ENCODE measurements at regions not wholly inside any gene's neighbourhood (a gene's known extent, or its start where the extent isn't known, plus 50 kb on each side); places are given as distances from the start of the nearest gene placed in this dataset.

DNA sequence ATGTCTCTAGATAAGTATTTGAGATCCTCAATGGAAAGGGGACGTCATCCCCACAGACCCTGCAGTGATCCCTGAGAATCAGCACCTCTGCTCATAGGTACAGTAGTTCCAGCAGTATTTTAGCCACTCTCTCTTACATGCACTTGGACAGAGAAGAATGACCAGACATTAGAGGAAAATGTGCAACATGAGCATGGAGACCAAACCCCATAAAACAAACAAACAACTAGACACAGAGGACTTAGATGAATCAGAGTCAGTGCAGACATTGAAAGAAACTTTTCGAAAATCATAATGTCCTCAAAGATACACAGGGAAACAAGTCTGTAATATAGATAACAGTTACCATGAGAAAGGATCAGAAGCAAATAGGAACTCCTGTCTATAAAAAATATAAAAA lies 108.2 kb downstream of the LYPLAL1 start:
- Mint-ChIP-seq H3K36me3 (ENCODE audit: low read depth) (no peaks in the 10 kb centered on the region), H3K27ac (no peak overlapping the region), H3K4me3 (no peak overlapping the region), H3K9me3 (ENCODE audit: insufficient read depth) (no peaks in the 10 kb centered on the region), H3K4me1 (ENCODE audit: low read depth) (no peaks in the 10 kb centered on the region), H3K27me3 (ENCODE audit: low read depth) (no peaks in the 10 kb centered on the region)
- POLR2A ChIA-PET: no interaction called here
- DNase-seq: no peak
- no peak for ATAC-seq
- CTCF ChIA-PET: no interaction called here

DNA sequence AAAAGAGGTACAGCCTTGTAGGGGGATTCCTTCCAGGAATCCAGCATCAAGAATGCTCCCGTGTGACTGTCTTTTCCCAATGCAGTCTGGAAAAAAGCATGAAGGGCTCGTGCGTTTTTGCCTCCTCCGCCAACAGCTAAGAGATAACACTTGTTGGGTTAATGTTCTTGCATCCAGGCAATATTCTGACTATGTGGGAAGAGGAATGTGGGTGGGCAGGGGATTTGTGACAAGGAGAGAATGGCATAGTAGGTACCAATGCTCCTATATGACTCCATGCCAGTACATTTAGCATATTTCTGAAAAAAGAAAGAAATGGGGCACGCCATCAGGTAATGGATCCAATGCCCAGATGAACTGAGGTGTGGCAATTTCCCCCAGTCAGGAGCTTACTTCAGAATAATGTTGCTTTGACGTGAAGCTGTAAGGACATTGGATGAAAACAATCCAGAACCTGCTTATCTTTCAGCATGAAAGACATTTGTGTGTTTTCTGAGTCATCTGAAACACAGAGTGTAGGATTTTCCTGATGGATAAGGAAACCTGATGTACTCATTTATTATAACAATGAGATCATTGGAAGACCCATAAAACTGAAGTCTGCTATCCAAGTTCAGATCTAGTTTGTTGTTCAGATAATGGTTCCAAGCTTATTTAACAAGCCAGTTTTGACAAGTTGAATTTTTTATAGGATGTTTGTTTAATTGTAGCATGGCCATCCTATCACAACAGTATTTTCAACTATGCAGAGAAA lies 105.5 kb downstream of the LYPLAL1 start:
- POLR2A ChIA-PET: no interaction called here
- DNase-seq (no peak), ATAC-seq (no peak)
- H3K4me1 Mint-ChIP-seq (ENCODE audit: low read depth): no peaks in the 10 kb centered on the region
- no peaks in the 10 kb centered on the region for H3K36me3 Mint-ChIP-seq (ENCODE audit: low read depth)
- H3K27ac Mint-ChIP-seq: no peak overlapping the region
- no peaks in the 10 kb centered on the region for H3K27me3 Mint-ChIP-seq (ENCODE audit: low read depth)
- no peak overlapping the region for H3K4me3 Mint-ChIP-seq
- CTCF ChIA-PET: no interaction called here
- H3K9me3 Mint-ChIP-seq (ENCODE audit: insufficient read depth): no peaks in the 10 kb centered on the region

GRCh38 chr1:219278288-219278687 lies 104.6 kb downstream of the LYPLAL1 start:
- ChIA-PET POLR2A (no interaction called here), CTCF (no interaction called here)
- Mint-ChIP-seq H3K27me3 (ENCODE audit: low read depth) (no peaks in the 10 kb centered on the region), H3K4me1 (ENCODE audit: low read depth) (no peaks in the 10 kb centered on the region), H3K4me3 (no peak overlapping the region), H3K27ac (no peak overlapping the region), H3K9me3 (ENCODE audit: insufficient read depth) (no peaks in the 10 kb centered on the region), H3K36me3 (ENCODE audit: low read depth) (no peaks in the 10 kb centered on the region)
- ATAC-seq (no peak), DNase-seq (no peak)

DNA sequence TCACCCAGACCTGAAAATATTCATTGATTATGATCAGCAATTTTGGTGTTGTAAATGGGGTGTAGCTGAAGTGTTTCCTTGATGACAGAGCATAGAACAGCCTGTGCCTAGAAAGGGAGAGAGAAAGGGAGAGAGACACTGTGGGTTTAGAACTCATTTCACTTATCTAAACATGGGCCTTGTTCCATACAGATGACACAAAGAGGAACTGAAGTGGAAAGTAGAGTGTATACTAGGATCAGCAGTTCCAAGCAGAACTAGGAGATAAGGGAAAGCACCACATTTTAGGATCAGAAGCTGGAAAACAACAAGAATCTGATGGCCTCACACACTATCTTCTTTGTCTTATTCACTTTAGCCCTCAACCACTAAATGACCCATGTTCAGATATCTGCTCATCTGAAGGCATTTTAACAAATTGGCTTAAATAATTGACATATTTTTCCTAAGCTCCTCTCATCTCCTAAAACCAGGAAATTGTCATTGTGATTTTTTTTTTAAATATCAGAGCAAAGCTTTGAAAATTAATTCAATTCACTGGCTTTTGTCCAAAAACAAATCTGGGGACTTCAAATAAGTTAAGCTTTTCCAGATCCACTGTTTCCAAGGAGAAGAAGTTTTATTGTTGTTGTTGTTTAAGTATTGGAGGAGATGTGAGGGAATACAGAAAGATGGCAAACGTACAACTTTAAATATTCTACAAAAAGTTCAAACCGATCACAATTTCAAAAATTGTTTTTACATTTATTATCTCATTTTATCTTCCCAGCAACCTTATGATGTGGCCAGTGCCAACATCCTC lies 103.8 kb downstream of the LYPLAL1 start:
- POLR2A ChIA-PET: no interaction called here
- no peaks in the 10 kb centered on the region for H3K36me3 Mint-ChIP-seq (ENCODE audit: low read depth)

DNA sequence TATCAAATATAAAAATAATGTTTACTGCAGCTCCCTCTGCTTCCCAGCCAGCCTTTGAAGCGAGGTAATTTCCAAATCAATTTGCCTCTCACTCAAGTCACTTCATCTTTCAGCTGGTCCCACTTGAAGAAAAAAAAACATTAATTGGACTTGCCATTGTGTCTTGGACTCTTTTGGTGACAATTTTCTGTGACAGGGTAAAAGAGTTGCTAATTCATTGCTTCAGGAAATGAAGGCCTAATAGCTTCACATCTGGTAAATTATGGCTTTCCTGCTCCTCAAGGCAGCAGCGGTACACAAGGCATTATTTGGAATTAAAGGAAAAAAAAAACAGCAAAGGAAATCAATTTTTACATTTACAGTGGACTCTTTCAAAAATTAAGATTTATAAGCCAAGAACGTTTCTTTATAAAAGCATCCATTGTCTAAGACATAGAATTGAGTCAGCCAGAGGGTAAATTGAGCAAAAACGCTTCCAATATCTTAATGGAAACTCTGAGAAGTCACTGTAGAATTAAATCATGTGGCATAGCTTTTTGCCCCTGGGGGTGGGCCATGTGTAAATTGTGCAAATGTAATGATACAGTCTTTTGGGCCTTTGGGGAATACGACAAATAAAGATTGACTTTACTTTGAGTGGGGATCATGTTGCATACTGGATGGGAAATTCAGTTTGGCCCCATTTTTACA lies 102.5 kb downstream of the LYPLAL1 start:
- CTCF ChIA-PET: no interaction called here
- no peaks in the 10 kb centered on the region for H3K4me1 Mint-ChIP-seq (ENCODE audit: low read depth)

More for the DNA sequence above, 103.8 kb downstream of the LYPLAL1 start:
- no peak for DNase-seq
- Mint-ChIP-seq H3K27ac (no peak overlapping the region), H3K9me3 (ENCODE audit: insufficient read depth) (no peaks in the 10 kb centered on the region), H3K4me1 (ENCODE audit: low read depth) (no peaks in the 10 kb centered on the region), H3K4me3 (no peak overlapping the region), H3K27me3 (ENCODE audit: low read depth) (no peaks in the 10 kb centered on the region)
- CTCF ChIA-PET: no interaction called here
- no peak for ATAC-seq

GRCh38 chr1:219273088-219273686 lies 99.5 kb downstream of the LYPLAL1 start:
- DNase-seq (no peak), ATAC-seq (no peak)
- H3K27me3 Mint-ChIP-seq (ENCODE audit: low read depth): no peaks in the 10 kb centered on the region
- H3K4me3 Mint-ChIP-seq: no peak overlapping the region
- H3K9me3 Mint-ChIP-seq (ENCODE audit: insufficient read depth): no peaks in the 10 kb centered on the region
- H3K4me1 Mint-ChIP-seq (ENCODE audit: low read depth): no peaks in the 10 kb centered on the region
- H3K36me3 Mint-ChIP-seq (ENCODE audit: low read depth): no peaks in the 10 kb centered on the region
- ChIA-PET POLR2A (no interaction called here), CTCF (no interaction called here)
- no peak overlapping the region for H3K27ac Mint-ChIP-seq

More for the DNA sequence above, 102.5 kb downstream of the LYPLAL1 start:
- Mint-ChIP-seq H3K36me3 (ENCODE audit: low read depth) (no peaks in the 10 kb centered on the region), H3K4me3 (no peak overlapping the region), H3K27me3 (ENCODE audit: low read depth) (no peaks in the 10 kb centered on the region), H3K9me3 (ENCODE audit: insufficient read depth) (no peaks in the 10 kb centered on the region), H3K27ac (no peak overlapping the region)
- DNase-seq (no peak), ATAC-seq (no peak)
- POLR2A ChIA-PET: no interaction called here

DNA sequence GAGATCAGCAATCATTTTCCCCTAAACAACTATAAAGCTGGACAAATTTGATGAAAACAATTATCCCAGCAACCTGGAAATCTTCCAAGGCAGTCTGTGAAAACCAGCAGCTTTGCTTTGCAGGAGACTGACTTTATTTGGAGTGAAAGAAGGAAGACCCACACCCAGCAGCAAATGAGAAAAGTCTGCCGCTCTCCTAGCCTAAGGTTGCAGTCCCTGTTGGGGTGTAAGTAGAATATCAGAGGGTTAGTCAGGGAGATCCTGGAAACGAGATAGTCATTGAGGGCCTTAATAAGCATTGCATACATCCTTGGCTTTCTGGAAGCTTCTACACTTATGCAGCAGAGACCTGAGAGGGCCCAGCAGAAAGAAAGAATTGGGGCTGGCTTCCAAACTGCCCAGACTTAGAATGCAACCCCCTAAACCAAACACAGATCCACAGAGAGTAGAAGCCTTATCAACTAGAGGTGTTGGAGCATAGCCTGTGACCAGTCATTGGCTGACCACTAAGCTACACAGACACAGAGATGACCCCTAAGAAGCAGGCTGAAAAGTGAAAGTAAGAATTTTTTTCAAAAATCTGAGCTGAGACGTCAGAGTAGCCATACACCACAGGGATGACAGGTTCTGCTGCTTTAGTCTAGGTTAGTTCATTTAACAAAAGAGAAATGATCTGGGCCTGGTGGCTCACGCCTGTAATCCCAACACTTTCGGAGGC lies 98.3 kb downstream of the LYPLAL1 start:
- H3K27ac Mint-ChIP-seq: no peak overlapping the region
- no peaks in the 10 kb centered on the region for H3K36me3 Mint-ChIP-seq (ENCODE audit: low read depth)
- H3K27me3 Mint-ChIP-seq (ENCODE audit: low read depth): no peaks in the 10 kb centered on the region
- H3K9me3 Mint-ChIP-seq (ENCODE audit: insufficient read depth): no peaks in the 10 kb centered on the region
- no peak for ATAC-seq
- H3K4me3 Mint-ChIP-seq: no peak overlapping the region
- no peak for DNase-seq
- CTCF ChIA-PET: no interaction called here
- H3K4me1 Mint-ChIP-seq (ENCODE audit: low read depth): no peaks in the 10 kb centered on the region
- POLR2A ChIA-PET: no interaction called here

DNA sequence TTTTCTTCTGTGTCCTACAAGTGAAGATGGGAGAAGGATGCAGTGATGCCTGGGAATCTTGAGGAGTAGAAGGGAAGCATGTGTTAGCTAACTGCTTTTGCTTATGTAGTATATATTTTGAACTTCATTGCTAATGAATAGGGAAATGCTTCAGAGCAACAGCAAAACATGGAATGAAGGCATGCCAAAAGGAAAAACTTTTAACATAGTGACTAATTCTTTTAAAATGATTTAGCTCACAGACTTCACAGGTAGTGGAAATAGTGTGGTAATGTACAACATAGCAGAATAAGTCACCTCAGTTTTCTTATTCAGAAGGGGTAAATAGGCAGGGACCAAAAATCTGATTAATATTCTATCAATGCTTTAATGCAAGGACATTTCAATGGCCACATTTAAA lies 95.5 kb downstream of the LYPLAL1 start:
- CTCF ChIA-PET: no interaction called here
- Mint-ChIP-seq H3K9me3 (ENCODE audit: insufficient read depth) (no peaks in the 10 kb centered on the region), H3K27ac (no peak overlapping the region), H3K36me3 (ENCODE audit: low read depth) (no peaks in the 10 kb centered on the region), H3K27me3 (ENCODE audit: low read depth) (no peaks in the 10 kb centered on the region), H3K4me1 (ENCODE audit: low read depth) (no peaks in the 10 kb centered on the region), H3K4me3 (no peak overlapping the region)
- no peak for DNase-seq
- ATAC-seq: no peak
- POLR2A ChIA-PET: no interaction called here

DNA sequence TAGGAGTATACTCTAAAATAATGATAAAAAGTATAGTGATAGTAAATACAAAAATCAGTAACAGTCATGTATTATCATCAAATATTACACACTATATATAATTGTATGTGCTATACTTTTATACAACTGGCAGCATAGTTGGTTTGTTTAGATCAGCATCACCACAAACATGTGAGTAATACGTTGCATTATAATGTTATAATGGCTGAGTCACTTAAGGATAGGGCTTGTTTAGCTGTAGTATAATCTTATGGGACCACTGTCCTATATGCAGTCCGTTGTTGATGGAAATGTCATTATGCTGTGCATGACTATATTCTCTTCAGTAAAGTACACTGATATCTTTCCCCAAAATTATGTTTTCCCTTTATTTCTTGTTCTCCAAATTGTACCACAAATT lies 92.8 kb downstream of the LYPLAL1 start:
- DNase-seq (no peak), ATAC-seq (no peak)
- POLR2A ChIA-PET: no interaction called here
- no peaks in the 10 kb centered on the region for H3K36me3 Mint-ChIP-seq (ENCODE audit: low read depth)
- no peak overlapping the region for H3K27ac Mint-ChIP-seq
- CTCF ChIA-PET: no interaction called here
- H3K4me1 Mint-ChIP-seq (ENCODE audit: low read depth): no peaks in the 10 kb centered on the region
- H3K4me3 Mint-ChIP-seq: no peak overlapping the region
- no peaks in the 10 kb centered on the region for H3K27me3 Mint-ChIP-seq (ENCODE audit: low read depth)
- no peaks in the 10 kb centered on the region for H3K9me3 Mint-ChIP-seq (ENCODE audit: insufficient read depth)

GRCh38 chr1:219265026-219265515 lies 91.4 kb downstream of the LYPLAL1 start:
- Mint-ChIP-seq H3K9me3 (ENCODE audit: insufficient read depth) (no peaks in the 10 kb centered on the region), H3K4me1 (ENCODE audit: low read depth) (no peaks in the 10 kb centered on the region), H3K27me3 (ENCODE audit: low read depth) (no peaks in the 10 kb centered on the region), H3K36me3 (ENCODE audit: low read depth) (no peaks in the 10 kb centered on the region), H3K27ac (no peak overlapping the region), H3K4me3 (no peak overlapping the region)
- DNase-seq: no peak
- ChIA-PET CTCF (no interaction called here), POLR2A (no interaction called here)
- ATAC-seq: no peak

DNA sequence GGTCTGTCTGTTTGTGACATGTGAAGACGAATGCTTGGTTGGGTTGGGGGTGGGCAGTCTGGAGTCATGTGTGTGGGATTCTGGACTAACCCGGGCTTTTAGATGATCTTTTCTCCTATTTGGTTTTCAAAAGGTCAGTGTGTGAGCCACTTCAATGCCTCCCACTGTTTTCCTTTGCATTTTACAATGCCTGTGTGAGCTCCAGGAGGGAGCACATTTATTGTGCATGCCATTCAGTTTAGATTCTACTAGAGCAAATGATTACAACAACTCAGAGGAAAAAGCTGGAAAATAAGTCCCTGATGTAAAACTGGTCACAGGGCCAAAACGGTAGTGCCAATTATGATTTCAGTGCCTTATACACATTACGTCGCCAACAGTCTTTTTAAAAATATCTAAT lies 90.9 kb downstream of the LYPLAL1 start:
- H3K27me3 Mint-ChIP-seq (ENCODE audit: low read depth): no peaks in the 10 kb centered on the region
- POLR2A ChIA-PET: interaction anchor here (0.6 kb wide), 1 partner anchor 131 kb away, joined by 3 read pairs; no protein-coding TSS in a partner anchor

More for the DNA sequence above, 90.9 kb downstream of the LYPLAL1 start:
- Mint-ChIP-seq H3K4me1 (ENCODE audit: low read depth) (no peaks in the 10 kb centered on the region), H3K4me3 (no peak overlapping the region), H3K36me3 (ENCODE audit: low read depth) (no peaks in the 10 kb centered on the region), H3K27ac (no peak overlapping the region), H3K9me3 (ENCODE audit: insufficient read depth) (no peaks in the 10 kb centered on the region)
- CTCF ChIA-PET: no interaction called here
- DNase-seq: no peak
- ATAC-seq: no peak
